Breast epithelium (tissue), 4 donors: ENCODE measurements at regions not wholly inside any gene's neighbourhood (a gene's known extent, or its start where the extent isn't known, plus 50 kb on each side); places are given as distances from the start of the nearest gene placed in this dataset.

Experiments
- DNase-seq, 2 donors: peaks; one replicate each; pipeline ENCODE4 v3.0.0-alpha.2; 2019; ENCODE audit warnings: low spot score in 2 of 2
- H3K27ac ChIP-seq, 2 donors: fragments of 200-600 bp; sonication (generic) in 1 of 2; one replicate each; pipeline ENCODE4 v1.5.1; 2016 to 2019; ENCODE audit warnings: mild to moderate bottlenecking in 1 of 2
- H3K27me3 ChIP-seq, 2 donors: fragments of 200-600 bp; sonication (generic) in 1 of 2; one replicate each; pipeline versions ENCODE4 v1.5.1 to v1.6.0; 2017 to 2019; ENCODE audit warnings: control low read depth in 1 of 2, mild to moderate bottlenecking in 1 of 2
- H3K36me3 ChIP-seq: fragments of 200-600 bp; one replicate; pipeline ENCODE4 v1.5.1; 2019
- H3K4me1 ChIP-seq, 2 donors: fragments of 200-600 bp; sonication (generic); one replicate each; pipeline ENCODE4 v1.5.1; 2016 to 2019; ENCODE audit warnings: control low read depth in 1 of 2
- H3K4me3 ChIP-seq, 3 donors: fragments of 200-600 bp; sonication (generic); 1 replicate in 2 of 3; 2 replicates in 1 of 3; pipeline ENCODE4 v1.5.1; 2016 to 2019; ENCODE audit warnings: mild to moderate bottlenecking in 3 of 3, moderate library complexity in 2 of 3
- H3K9me3 ChIP-seq, 2 donors: fragments of 200-600 bp; sonication (generic) in 1 of 2; one replicate each; pipeline ENCODE4 v1.5.1; 2016 to 2019; ENCODE audit warnings: control low read depth in 1 of 2
- POLR2A ChIP-seq: fragments of 450-650 bp; IDR thresholded peaks from one replicate; pipeline ENCODE4 v1.6.1; 2016; ENCODE audit warnings: antibody characterized with exemption, mild to moderate bottlenecking, moderate library complexity
- POLR2AphosphoS5 ChIP-seq, 3 donors: sonication (generic); formaldehyde crosslinking; IDR thresholded peaks; one replicate each; pipeline ENCODE4 v1.6.1; 2017; ENCODE audit warnings: antibody characterized with exemption in 3 of 3
- intact Hi-C: fragments of 100-400 bp; cut with DNase I; formaldehyde crosslinking; loops from one replicate; pipeline ENCODE4 v1.15.1; 2023; ENCODE audit warnings: low total_unique reads
- TF ChIP-seq, protein P1 (sequence below), 3 donors: fragments of 450-650 bp; IDR thresholded peaks; one replicate each; pipeline ENCODE4 v1.5.1; 2016 to 2017; ENCODE audit warnings: antibody characterized with exemption in 3 of 3, mild to moderate bottlenecking in 3 of 3, moderate library complexity in 3 of 3

- Histone ChIP-seq H3K27ac (no peak overlapping the region), H3K9me3 (no peaks in the 10 kb centered on the region), H3K4me1 (no peaks in the 10 kb centered on the region), H3K27me3 (no peaks in the 10 kb centered on the region), H3K4me3 (no peak overlapping the region), H3K36me3 (peaks cover 6% of the 10 kb centered on the region)
- DNase-seq = no peak
- TF ChIP-seq, protein P1, sequence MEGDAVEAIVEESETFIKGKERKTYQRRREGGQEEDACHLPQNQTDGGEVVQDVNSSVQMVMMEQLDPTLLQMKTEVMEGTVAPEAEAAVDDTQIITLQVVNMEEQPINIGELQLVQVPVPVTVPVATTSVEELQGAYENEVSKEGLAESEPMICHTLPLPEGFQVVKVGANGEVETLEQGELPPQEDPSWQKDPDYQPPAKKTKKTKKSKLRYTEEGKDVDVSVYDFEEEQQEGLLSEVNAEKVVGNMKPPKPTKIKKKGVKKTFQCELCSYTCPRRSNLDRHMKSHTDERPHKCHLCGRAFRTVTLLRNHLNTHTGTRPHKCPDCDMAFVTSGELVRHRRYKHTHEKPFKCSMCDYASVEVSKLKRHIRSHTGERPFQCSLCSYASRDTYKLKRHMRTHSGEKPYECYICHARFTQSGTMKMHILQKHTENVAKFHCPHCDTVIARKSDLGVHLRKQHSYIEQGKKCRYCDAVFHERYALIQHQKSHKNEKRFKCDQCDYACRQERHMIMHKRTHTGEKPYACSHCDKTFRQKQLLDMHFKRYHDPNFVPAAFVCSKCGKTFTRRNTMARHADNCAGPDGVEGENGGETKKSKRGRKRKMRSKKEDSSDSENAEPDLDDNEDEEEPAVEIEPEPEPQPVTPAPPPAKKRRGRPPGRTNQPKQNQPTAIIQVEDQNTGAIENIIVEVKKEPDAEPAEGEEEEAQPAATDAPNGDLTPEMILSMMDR (IDR thresholded peaks at IDR 0.05) = no peak
- no peak for TF ChIP-seq POLR2AphosphoS5 (IDR thresholded peaks at IDR 0.05)
- no peak for TF ChIP-seq POLR2A
- intact Hi-C loops = no loop called here
Observed at GRCh38 chr4:125484912-125485311, 170.2 kb downstream of the FAT4 start.

GRCh38 chr4:125486351-125486750, 171.6 kb downstream of the FAT4 start:
- no peak for TF ChIP-seq POLR2AphosphoS5 (IDR thresholded peaks at IDR 0.05)
- TF ChIP-seq POLR2A = no peak
- TF ChIP-seq, protein P1 (IDR thresholded peaks at IDR 0.05) = no peak
- Histone ChIP-seq H3K4me3 (no peak overlapping the region), H3K36me3 (no peaks in the 10 kb centered on the region), H3K4me1 (no peaks in the 10 kb centered on the region), H3K27me3 (no peaks in the 10 kb centered on the region), H3K27ac (no peak overlapping the region), H3K9me3 (no peaks in the 10 kb centered on the region)
- DNase-seq = no peak
- intact Hi-C loops = no loop called here

DNA sequence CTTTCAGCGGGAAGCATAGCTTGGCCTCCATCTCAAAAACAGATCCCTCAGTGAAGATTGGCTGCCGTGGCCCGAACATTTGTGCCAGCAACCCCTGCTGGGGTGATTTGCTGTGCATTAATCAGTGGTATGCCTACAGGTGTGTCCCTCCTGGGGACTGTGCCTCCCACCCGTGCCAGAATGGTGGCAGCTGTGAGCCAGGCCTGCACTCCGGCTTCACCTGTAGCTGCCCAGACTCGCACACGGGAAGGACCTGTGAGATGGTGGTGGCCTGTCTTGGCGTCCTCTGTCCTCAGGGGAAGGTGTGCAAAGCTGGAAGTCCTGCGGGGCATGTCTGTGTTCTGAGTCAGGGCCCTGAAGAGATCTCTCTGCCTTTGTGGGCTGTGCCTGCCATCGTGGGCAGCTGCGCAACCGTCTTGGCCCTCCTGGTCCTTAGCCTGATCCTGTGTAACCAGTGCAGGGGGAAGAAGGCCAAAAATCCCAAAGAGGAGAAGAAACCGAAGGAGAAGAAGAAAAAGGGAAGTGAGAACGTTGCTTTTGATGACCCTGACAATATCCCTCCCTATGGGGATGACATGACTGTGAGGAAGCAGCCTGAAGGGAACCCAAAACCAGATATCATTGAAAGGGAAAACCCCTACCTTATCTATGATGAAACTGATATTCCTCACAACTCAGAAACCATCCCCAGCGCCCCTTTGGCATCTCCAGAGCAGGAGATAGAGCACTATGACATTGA, 175.4 kb downstream of the FAT4 start:
- H3K27me3 ChIP-seq = no peaks in the 10 kb centered on the region

GRCh38 chr4:125492957-125493356, 178.2 kb downstream of the FAT4 start:
- H3K36me3 ChIP-seq = no peaks in the 10 kb centered on the region
- H3K27me3 ChIP-seq = no peaks in the 10 kb centered on the region
- intact Hi-C loops = no loop called here
- no peak for DNase-seq
- no peaks in the 10 kb centered on the region for H3K4me1 ChIP-seq
- no peak overlapping the region for H3K4me3 ChIP-seq
- H3K27ac ChIP-seq = no peak overlapping the region
- TF ChIP-seq, protein P1 (IDR thresholded peaks at IDR 0.05) = no peak
- no peak for TF ChIP-seq POLR2A
- H3K9me3 ChIP-seq = no peaks in the 10 kb centered on the region

More for the DNA sequence above, 175.4 kb downstream of the FAT4 start:
- no peak overlapping the region for H3K4me3 ChIP-seq
- H3K27ac ChIP-seq = no peak overlapping the region
- no peak for DNase-seq
- H3K9me3 ChIP-seq = no peaks in the 10 kb centered on the region
- TF ChIP-seq POLR2AphosphoS5 (IDR thresholded peaks at IDR 0.05) = no peak
- TF ChIP-seq POLR2A = no peak
- TF ChIP-seq, protein P1 (IDR thresholded peaks at IDR 0.05) = no peak
- no peaks in the 10 kb centered on the region for H3K4me1 ChIP-seq
- H3K36me3 ChIP-seq = no peaks in the 10 kb centered on the region
- intact Hi-C loops = no loop called here

- Histone ChIP-seq H3K4me1 (no peaks in the 10 kb centered on the region), H3K9me3 (no peaks in the 10 kb centered on the region), H3K4me3 (no peak overlapping the region), H3K27me3 (no peaks in the 10 kb centered on the region), H3K27ac (no peak overlapping the region), H3K36me3 (no peaks in the 10 kb centered on the region)
- TF ChIP-seq, protein P1 (IDR thresholded peaks at IDR 0.05) = no peak
- TF ChIP-seq POLR2A = no peak
- no peak for TF ChIP-seq POLR2AphosphoS5 (IDR thresholded peaks at IDR 0.05)
- no peak for DNase-seq
- intact Hi-C loops = no loop called here
Observed at GRCh38 chr4:125497861-125498260, 183.1 kb downstream of the FAT4 start.
